NCI-H146 (cell line): ENCODE measurements at regions not wholly inside any gene's neighbourhood (a gene's known extent, or its start where the extent isn't known, plus 50 kb on each side); places are given as distances from the start of the nearest gene placed in this dataset.
"Not testable (repeated sequence)": the region's sequence is repeated elsewhere in the genome, so short reads cannot be mapped to it uniquely, and the experiment has no call there.

Experiments used
- DNase-seq: peaks from one replicate; lab custom pipeline; 2025; lab: John Stamatoyannopoulos, UW

- DNase-seq: no peak
Measured at GRCh38 chr5:125837866-125838265, 585.3 kb upstream of the GRAMD2B start.

GRCh38 chr5:125847561-125847960 is 575.6 kb upstream of the GRAMD2B start:
- no peak for DNase-seq

GRCh38 chr5:125848751-125849150 is 574.5 kb upstream of the GRAMD2B start:
- no peak for DNase-seq

- no peak for DNase-seq
Measured at GRCh38 chr5:125856949-125857348, 566.3 kb upstream of the GRAMD2B start.

- DNase-seq: no peak
Measured at GRCh38 chr5:125863579-125863978, 559.6 kb upstream of the GRAMD2B start.

- no peak for DNase-seq
Measured at GRCh38 chr5:125865166-125865815, 557.9 kb upstream of the GRAMD2B start.

GRCh38 chr5:125868036-125868435 is 555.2 kb upstream of the GRAMD2B start:
- no peak for DNase-seq

GRCh38 chr5:125870256-125870655 is 553.0 kb upstream of the GRAMD2B start:
- DNase-seq: peak; percentile 4

GRCh38 chr5:125874057-125874456 is 549.2 kb upstream of the GRAMD2B start:
- no peak for DNase-seq

- DNase-seq: no peak
Measured at GRCh38 chr5:125874717-125875116, 548.5 kb upstream of the GRAMD2B start.

- DNase-seq: no peak
Measured at GRCh38 chr5:125877248-125877647, 546.0 kb upstream of the GRAMD2B start.

- DNase-seq: peak; percentile 0
Measured at GRCh38 chr5:125882061-125882460, 541.1 kb upstream of the GRAMD2B start.

- no peak for DNase-seq
Measured at GRCh38 chr5:125883223-125883622, 540.0 kb upstream of the GRAMD2B start.

- DNase-seq: no peak
Measured at GRCh38 chr5:125888358-125888757, 534.9 kb upstream of the GRAMD2B start.

- DNase-seq: no peak
Measured at GRCh38 chr5:125890511-125890931, 532.7 kb upstream of the GRAMD2B start.

GRCh38 chr5:125891061-125891725 is 532.0 kb upstream of the GRAMD2B start:
- DNase-seq: no peak

GRCh38 chr5:125894383-125894782 is 528.8 kb upstream of the GRAMD2B start:
- DNase-seq: no peak

- no peak for DNase-seq
Measured at GRCh38 chr5:125896368-125896767, 526.8 kb upstream of the GRAMD2B start.

- no peak for DNase-seq
Measured at GRCh38 chr5:125897089-125897488, 526.1 kb upstream of the GRAMD2B start.

GRCh38 chr5:125898851-125899405 is 524.3 kb upstream of the GRAMD2B start:
- no peak for DNase-seq

- no peak for DNase-seq
Measured at GRCh38 chr5:125912028-125912427, 511.2 kb upstream of the GRAMD2B start.

GRCh38 chr5:125913200-125913599 is 510.0 kb upstream of the GRAMD2B start:
- DNase-seq: no peak

- DNase-seq: no peak
Measured at GRCh38 chr5:125914471-125914870, 508.7 kb upstream of the GRAMD2B start.

- not testable (repeated sequence) for DNase-seq
Measured at GRCh38 chr5:125923958-125924357, 499.3 kb upstream of the GRAMD2B start.
